Loucy (cell line): ENCODE measurements at regions not wholly inside any gene's neighbourhood (a gene's known extent, or its start where the extent isn't known, plus 50 kb on each side); places are given as distances from the start of the nearest gene placed in this dataset.

Source experiments
- H2AFZ ChIP-seq: fragments of 200-600 bp; sonication (generic); 2 replicates; pipeline ENCODE4 v1.6.0; 2016; ENCODE audit warnings: antibody characterized with exemption, mild to moderate bottlenecking, low read length, moderate library complexity
- H3F3A ChIP-seq: fragments of 200-600 bp; 2 replicates; pipeline ENCODE4 v1.6.0; 2016; ENCODE audit warnings: antibody characterized with exemption, low read depth, mild to moderate bottlenecking
- H3K27me3 ChIP-seq: fragments of 200-600 bp; sonication (generic); 2 replicates; pipeline ENCODE4 v1.6.1; 2014; ENCODE audit warnings: low read length, mild to moderate bottlenecking; ENCODE audit not compliant: insufficient read depth, poor library complexity, severe bottlenecking
- H3K36me3 ChIP-seq: fragments of 200-600 bp; sonication (generic); 2 replicates; pipeline ENCODE4 v1.6.1; 2016; ENCODE audit warnings: low read length; ENCODE audit not compliant: insufficient read depth
- H3K4me1 ChIP-seq: fragments of 200-600 bp; sonication (generic); 2 replicates; pipeline ENCODE4 v1.5.1; 2014; ENCODE audit warnings: low read length, mild to moderate bottlenecking; ENCODE audit not compliant: insufficient read depth, poor library complexity, severe bottlenecking
- H3K4me2 ChIP-seq: fragments of 200-600 bp; sonication (generic); 2 replicates; pipeline ENCODE4 v1.6.0; 2014; ENCODE audit warnings: antibody characterized with exemption, low read length, low read depth, mild to moderate bottlenecking; ENCODE audit not compliant: poor library complexity, severe bottlenecking
- H3K4me3 ChIP-seq: fragments of 200-600 bp; sonication (generic); 2 replicates; pipeline ENCODE4 v1.5.1; 2014; ENCODE audit warnings: low read length, mild to moderate bottlenecking, mixed read lengths; ENCODE audit not compliant: poor library complexity, severe bottlenecking
- H3K79me2 ChIP-seq: fragments of 200-600 bp; sonication (generic); 2 replicates; pipeline ENCODE4 v1.6.1; 2014; ENCODE audit warnings: low read length; ENCODE audit not compliant: insufficient read depth
- H3K9ac ChIP-seq: fragments of 200-600 bp; sonication (generic); 2 replicates; pipeline ENCODE4 v1.6.0; 2014; ENCODE audit warnings: mild to moderate bottlenecking, low read depth, low read length, moderate library complexity; ENCODE audit not compliant: poor library complexity, severe bottlenecking
- H3K9me2 ChIP-seq: fragments of 200-600 bp; sonication (generic); replicated peaks from 2 replicates; pipeline ENCODE4 v1.6.1; 2016; ENCODE audit warnings: low read depth, low read length, mixed read lengths
- H3K9me3 ChIP-seq: fragments of 200-600 bp; sonication (generic); 2 replicates; pipeline ENCODE4 v1.6.1; 2014; ENCODE audit warnings: mild to moderate bottlenecking, antibody characterized with exemption, low read length, low read depth; ENCODE audit not compliant: insufficient read depth
- H4K20me1 ChIP-seq: fragments of 200-600 bp; sonication (generic); 2 replicates; pipeline ENCODE4 v1.6.0; 2014; ENCODE audit warnings: antibody characterized with exemption, low read length, mild to moderate bottlenecking; ENCODE audit not compliant: insufficient read depth, poor library complexity, severe bottlenecking
- CTCF ChIP-seq: fragments of 200-600 bp; sonication (generic); conservative IDR thresholded peaks from 2 replicates; pipeline ENCODE4 v1.5.1; 2014; ENCODE audit warnings: mild to moderate bottlenecking, antibody characterized with exemption, low read length
- EZH2phosphoT487 ChIP-seq: fragments of 200-600 bp; IDR thresholded peaks from 2 replicates; pipeline ENCODE4 v1.6.1; 2018; ENCODE audit warnings: antibody characterized with exemption, mild to moderate bottlenecking, moderate library complexity, borderline replicate concordance

- H3K4me2 ChIP-seq = no peak overlapping the region
- TF ChIP-seq CTCF = no peak
- TF ChIP-seq EZH2phosphoT487 = no peak
- H3K4me3 ChIP-seq = no peak overlapping the region
Measured at GRCh38 chr4:38189445-38189844, 229.2 kb downstream of the PTTG2 start.

GRCh38 chr4:38190717-38191178 is 230.6 kb downstream of the PTTG2 start:
- no peak overlapping the region for H3K9ac ChIP-seq
- no peaks in the 10 kb centered on the region for H3K27me3 ChIP-seq
- no peaks in the 10 kb centered on the region for H3K4me1 ChIP-seq
- TF ChIP-seq CTCF = no peak
- TF ChIP-seq EZH2phosphoT487 = no peak
- no peak overlapping the region for H3K4me2 ChIP-seq
- H3K9me2 ChIP-seq = no peaks in the 10 kb centered on the region
- no peaks in the 10 kb centered on the region for H3K9me3 ChIP-seq
- no peak overlapping the region for H3K4me3 ChIP-seq
- no peaks in the 10 kb centered on the region for H3K79me2 ChIP-seq
- H3F3A ChIP-seq = no peaks in the 10 kb centered on the region
- H4K20me1 ChIP-seq = no peaks in the 10 kb centered on the region
- no peak overlapping the region for H2AFZ ChIP-seq
- no peaks in the 10 kb centered on the region for H3K36me3 ChIP-seq

More at GRCh38 chr4:38189445-38189844, 229.2 kb downstream of the PTTG2 start:
- H3K79me2 ChIP-seq = no peaks in the 10 kb centered on the region
- H3K9me3 ChIP-seq = no peaks in the 10 kb centered on the region
- no peaks in the 10 kb centered on the region for H3K27me3 ChIP-seq
- H2AFZ ChIP-seq = no peak overlapping the region
- H3F3A ChIP-seq = no peaks in the 10 kb centered on the region
- H3K9me2 ChIP-seq = no peaks in the 10 kb centered on the region
- H3K9ac ChIP-seq = no peak overlapping the region
- H3K4me1 ChIP-seq = no peaks in the 10 kb centered on the region
- H3K36me3 ChIP-seq = no peaks in the 10 kb centered on the region
- H4K20me1 ChIP-seq = no peaks in the 10 kb centered on the region

- no peaks in the 10 kb centered on the region for H3K79me2 ChIP-seq
- H3K4me2 ChIP-seq = no peak overlapping the region
- no peak overlapping the region for H3K9ac ChIP-seq
- H3K4me1 ChIP-seq = no peaks in the 10 kb centered on the region
- H3K4me3 ChIP-seq = no peak overlapping the region
- H2AFZ ChIP-seq = no peak overlapping the region
- H3K9me3 ChIP-seq = no peaks in the 10 kb centered on the region
- no peaks in the 10 kb centered on the region for H3K27me3 ChIP-seq
- no peaks in the 10 kb centered on the region for H3F3A ChIP-seq
- no peaks in the 10 kb centered on the region for H3K36me3 ChIP-seq
- no peaks in the 10 kb centered on the region for H4K20me1 ChIP-seq
- TF ChIP-seq EZH2phosphoT487 (no peak), CTCF (no peak)
- H3K9me2 ChIP-seq = no peaks in the 10 kb centered on the region
Measured at GRCh38 chr4:38192516-38192915, 232.3 kb downstream of the PTTG2 start.
